ENCODE measurements at regions not wholly inside any gene's neighbourhood (a gene's known extent, or its start where the extent isn't known, plus 50 kb on each side); places are given as distances from the start of the nearest gene placed in this dataset.

GRCh38 chr6:167662075-167662880 lies 164.4 kb upstream of the AFDN start:
- TF ChIP-seq CTCF (IDR thresholded peaks at IDR 0.05; ENCODE audit: low read length) (no peak), EZH2phosphoT487 (IDR thresholded peaks at IDR 0.05; ENCODE audit: low read length) (no peak), EZH2 (optimal IDR thresholded peaks at IDR 0.05; ENCODE audit: low read depth, low read length) (no peak)

Data from MM.1S (cell line).